Daoy (cell line): ENCODE measurements at regions not wholly inside any gene's neighbourhood (a gene's known extent, or its start where the extent isn't known, plus 50 kb on each side); places are given as distances from the start of the nearest gene placed in this dataset.
"Not testable (repeated sequence)": the region's sequence is repeated elsewhere in the genome, so short reads cannot be mapped to it uniquely, and the experiment has no call there.

Experiments used
- DNase-seq: peaks from one replicate; pipeline ENCODE4 v3.0.0-alpha.2; 2015; ENCODE audit warnings: low read depth

GRCh38 chr2:71958426-71958825 is 189.2 kb downstream of the CYP26B1 start:
- DNase-seq, result not testable (repeated sequence)

DNA sequence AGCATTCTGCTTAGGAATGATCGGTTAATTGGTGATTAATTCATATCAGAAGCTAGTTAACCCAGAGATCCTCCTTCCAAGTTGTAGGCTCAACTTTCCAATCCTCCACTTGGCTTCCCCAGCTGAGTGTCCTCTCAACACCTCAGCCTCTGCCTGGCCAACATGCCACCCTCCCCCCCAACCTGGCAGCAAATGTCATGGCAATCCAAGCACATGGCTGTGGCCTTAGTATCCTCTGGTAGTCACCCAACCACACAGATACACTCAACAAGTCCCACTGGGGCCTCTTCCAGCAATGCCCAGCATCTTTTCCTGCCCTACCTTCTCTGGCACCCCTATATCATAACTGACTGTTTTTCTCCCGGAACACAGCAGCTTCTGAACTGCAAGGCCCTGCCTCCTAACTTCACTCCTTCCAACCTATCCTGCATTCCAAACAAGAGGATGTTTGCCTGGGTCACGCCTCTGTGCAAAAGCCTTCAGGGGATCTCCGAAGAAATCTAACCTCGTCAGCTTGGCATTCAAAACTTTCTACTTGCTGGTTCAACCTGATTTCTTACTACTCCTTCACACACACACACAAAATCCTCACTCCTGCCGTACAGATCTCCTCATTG is 195.0 kb downstream of the CYP26B1 start:
- DNase-seq, result no peak

- DNase-seq, result no peak
Measured at GRCh38 chr2:71951718-71952404, 195.8 kb downstream of the CYP26B1 start.

DNA sequence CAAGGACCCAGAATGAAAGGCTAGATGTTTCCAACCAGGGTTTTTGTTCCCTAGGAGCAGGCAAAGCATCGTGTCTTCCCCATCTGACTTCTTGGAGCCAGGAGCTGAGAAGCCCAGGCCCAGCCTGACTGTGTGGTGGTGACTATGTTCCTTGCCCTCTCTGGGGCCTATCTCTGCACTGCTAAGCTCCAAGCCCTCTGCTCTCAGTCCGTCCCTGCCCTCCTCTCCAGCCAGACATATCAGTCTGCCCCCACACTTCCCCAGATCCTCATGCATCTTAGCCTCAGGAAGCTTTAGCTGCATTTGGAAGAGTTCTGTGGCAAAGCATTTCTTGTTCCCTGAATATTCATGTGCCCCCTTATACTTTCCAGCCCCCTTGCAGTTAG is 196.6 kb downstream of the CYP26B1 start:
- no peak for DNase-seq

DNA sequence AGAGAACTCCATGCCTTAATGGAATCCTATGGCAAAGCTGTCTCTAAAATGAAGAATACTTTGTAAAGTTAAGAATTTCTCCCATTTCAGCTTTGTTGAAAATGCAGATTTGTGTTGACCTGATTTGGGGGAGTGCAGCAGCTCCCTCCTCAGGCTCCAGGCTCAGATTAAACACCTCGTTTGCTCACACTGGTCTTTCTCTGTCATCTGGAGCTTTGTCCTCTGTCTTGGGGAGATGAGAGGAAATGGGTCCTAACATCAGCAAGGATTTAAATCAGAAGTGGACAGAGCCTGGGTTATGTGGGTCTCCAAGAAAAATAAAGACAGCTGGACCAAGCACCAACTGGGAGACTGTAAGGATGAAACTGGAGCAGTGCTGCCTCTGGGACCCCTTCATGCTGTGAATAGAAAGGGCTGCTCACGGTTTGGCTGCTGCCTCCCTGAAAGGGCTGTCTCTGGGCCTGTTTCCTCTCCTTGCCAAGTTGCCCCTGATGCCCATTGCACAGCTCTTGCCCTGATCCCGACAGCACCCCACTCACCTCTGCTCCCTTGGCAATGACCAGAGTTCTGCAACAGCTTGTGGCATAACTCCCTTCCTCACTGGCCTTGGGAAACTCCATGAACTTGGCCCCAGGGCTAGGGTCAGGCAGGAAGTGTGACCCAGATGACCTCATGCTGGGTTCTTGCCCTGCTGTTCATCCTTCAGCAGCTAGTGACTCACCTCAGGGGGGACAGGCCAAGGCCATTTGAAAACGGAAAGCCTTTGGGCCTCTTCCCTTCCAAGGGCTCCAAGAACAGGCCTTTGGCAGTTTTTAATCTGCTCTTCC is 197.2 kb downstream of the CYP26B1 start:
- peak; percentile 30 for DNase-seq

GRCh38 chr2:71949537-71949798 is 198.2 kb downstream of the CYP26B1 start:
- no peak for DNase-seq

DNA sequence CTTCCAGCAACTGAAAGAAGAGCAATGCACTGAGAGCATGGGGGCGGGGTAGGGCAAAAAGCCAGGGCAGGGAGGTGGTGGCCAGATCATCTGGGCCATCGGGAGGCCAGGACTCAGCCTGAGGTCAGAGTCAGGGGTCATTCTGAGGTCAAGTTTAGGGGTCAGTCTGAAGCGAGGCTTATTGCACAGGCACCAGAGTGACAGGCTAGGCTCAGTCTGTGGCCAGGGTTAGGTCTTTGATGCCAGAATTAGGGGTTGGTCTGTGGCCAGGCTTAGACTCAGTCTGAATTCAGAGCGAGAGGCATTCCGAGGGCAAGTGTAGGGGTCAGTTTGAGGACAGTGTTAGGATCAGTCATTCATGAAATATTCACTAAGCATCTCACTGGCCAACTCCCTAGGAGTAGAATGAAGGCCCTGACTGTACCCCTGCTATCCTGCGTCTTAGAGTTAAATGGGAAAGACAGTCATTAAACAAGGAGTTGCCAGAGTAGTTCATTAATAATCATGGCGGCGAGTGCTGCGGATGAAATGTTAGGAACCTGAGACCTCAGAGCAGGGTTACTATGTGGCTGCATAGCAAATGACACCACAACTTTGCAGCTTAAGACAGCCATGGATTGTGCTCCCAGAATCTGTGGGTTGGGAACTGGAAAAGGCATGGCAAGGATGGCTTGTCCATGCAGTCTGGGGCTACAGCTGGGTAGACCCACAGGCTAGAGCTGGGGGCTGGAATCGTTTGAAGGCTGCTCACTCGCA is 198.7 kb downstream of the CYP26B1 start:
- DNase-seq, result no peak

GRCh38 chr2:71947809-71948208 is 199.9 kb downstream of the CYP26B1 start:
- no peak for DNase-seq

DNA sequence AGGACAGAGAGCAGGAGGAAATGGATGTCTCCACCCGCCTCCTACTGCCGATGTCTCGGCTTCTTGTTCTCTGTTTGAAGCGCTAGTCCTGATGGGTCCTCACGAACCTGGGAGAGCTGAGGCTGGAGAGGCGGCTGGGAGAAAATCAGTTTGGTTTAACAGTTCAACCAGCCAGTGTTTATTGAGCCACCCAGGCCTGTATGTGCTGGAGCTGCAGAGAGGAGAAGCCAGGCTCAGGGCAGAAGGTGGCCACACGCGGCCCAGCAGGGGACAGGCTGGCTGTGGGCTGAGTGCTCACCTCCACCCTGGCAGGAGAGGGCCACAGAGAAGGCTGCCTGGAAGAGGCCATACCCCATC is 202.1 kb downstream of the CYP26B1 start:
- DNase-seq, result no peak

GRCh38 chr2:71944806-71945602 is 202.7 kb downstream of the CYP26B1 start:
- DNase-seq, result no peak

GRCh38 chr2:71944183-71944550 is 203.5 kb downstream of the CYP26B1 start:
- no peak for DNase-seq

DNA sequence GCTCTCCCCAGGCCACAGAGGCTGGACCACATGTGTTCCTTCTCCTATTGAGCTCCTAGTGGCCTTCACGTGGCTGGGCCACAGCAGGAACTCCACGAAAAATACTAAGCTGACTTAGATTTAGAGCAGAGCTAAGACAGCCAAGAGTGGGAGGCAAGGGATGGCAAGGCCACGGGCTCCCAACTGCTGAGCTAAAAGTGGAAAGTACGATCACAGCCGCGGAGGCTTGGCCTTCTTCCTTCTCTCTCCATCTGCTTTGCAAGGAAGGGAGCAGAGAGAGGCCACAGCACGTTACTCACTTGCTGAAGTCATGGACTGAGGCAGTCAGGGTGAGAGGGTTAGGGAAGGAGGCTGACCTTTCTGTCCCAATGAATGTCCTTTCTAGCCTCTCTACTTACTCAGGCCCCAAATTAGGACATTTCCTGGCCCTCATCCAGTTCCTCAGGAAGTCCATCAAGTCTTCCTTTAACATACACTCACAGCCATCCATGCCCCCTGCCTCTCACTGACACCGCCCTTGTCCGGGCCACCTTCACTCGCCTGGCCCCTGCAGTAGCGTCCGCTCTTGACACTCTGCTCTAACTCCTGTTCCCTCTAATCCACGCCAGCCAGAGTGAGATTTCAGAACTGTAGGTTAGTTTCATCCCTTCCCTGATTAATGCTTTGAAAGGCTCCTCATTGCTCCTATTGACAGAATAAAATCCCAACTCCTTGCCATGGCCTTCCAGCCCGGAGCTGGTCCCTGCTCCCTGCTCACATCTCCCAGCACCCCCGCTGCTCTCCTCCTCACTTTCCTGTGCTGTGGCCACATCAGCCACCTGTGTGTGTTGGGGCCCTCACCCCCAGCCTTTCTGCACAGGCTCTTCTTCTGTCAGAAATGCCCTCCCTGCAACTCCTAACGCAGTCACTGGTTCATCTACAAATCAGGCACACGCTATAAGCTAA is 204.2 kb downstream of the CYP26B1 start:
- DNase-seq, result no peak

- no peak for DNase-seq
Measured at GRCh38 chr2:71941726-71942525, 205.7 kb downstream of the CYP26B1 start.

- no peak for DNase-seq
Measured at GRCh38 chr2:71940695-71941094, 207.0 kb downstream of the CYP26B1 start.

DNA sequence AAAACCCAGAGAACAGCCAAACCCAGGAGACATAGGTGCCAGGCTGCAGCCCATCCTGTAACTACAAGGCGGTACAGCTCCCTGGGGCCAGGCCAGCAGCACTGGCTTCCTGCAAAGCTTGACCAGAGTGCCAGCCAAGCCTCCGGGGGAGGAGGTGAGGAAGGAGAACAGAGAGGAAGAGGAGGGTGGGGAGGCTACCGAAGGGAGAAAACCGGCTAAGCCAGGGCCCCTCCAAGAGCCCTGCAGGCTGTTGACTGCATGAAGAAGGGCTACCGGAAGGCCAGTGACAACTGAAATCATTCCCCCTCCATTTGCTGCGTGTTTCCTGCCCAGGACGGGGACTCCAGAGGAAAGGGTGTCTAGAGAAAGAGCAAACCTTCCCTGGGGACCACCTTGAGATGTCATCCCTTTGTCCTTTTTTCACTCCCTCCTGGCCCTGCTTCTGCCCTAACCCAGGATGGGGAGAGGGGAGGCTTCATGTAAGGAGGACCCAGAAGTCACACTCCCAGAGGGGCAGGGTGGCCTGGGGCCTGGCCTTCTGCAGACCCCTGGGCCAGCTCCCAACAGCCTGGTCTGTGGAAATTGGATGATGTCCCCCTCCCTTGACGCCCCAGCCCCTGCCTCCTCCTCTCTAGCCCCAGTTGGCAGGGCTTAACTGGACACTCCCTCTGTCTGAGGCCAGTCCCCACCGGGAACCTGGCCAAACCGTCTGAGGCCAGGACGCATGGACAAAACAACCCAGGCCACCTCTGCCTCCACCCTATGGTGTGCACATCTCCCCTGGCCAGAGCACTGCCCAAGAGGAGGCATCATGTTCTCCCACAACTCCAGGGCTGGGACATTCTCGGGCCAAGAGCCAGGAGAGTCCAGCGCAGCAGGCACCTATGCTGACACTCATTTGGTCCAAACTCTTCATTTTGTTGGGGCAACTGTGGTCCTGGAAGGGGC is 207.8 kb downstream of the CYP26B1 start:
- DNase-seq, result no peak

- peak; percentile 1 for DNase-seq
Measured at GRCh38 chr2:71938659-71939587, 208.7 kb downstream of the CYP26B1 start.

DNA sequence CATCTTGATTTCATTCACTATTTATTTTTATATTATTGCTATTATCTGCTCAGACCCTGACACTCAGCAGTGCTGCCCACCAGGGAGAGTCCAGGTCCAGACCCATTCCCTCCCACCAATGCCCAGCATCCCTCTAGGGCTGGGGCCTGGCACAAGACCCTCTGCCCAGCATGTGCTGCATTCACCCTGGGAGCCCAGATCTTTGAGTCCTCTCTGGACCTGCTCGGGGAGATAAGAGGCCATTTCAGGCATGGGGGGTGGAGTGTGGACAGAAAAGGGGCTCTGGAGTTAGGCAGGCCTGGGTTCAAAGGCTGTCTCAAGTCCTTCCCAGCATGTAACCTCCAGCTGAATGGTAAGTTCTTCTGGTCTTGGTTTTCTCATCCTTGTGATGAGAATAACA is 209.6 kb downstream of the CYP26B1 start:
- DNase-seq, result no peak
